HEK293T (cell line): ENCODE measurements at regions not wholly inside any gene's neighbourhood (a gene's known extent, or its start where the extent isn't known, plus 50 kb on each side); places are given as distances from the start of the nearest gene placed in this dataset.

Experiments used
- ELF4 ChIP-seq: fragments of 450-650 bp; IDR thresholded peaks from 2 replicates; pipeline ENCODE4 v1.6.1; 2017; ENCODE audit warnings: antibody characterized with exemption
- L3MBTL2 ChIP-seq: fragments of 450-650 bp; conservative IDR thresholded peaks from 2 replicates; pipeline ENCODE4 v1.6.1; 2016; ENCODE audit warnings: mild to moderate bottlenecking
- LEF1 ChIP-seq: fragments of 450-650 bp; IDR thresholded peaks from 2 replicates; pipeline ENCODE4 v1.6.1; 2017; ENCODE audit warnings: mild to moderate bottlenecking, borderline replicate concordance
- SP1 ChIP-seq: fragments of 450-650 bp; IDR thresholded peaks from 2 replicates; pipeline ENCODE4 v1.6.1; 2017
- SUZ12 ChIP-seq: fragments of 450-650 bp; IDR thresholded peaks from 2 replicates; pipeline ENCODE4 v1.6.1; 2016; ENCODE audit warnings: mild to moderate bottlenecking
- TARDBP ChIP-seq: fragments of 450-650 bp; IDR thresholded peaks from 2 replicates; pipeline ENCODE4 v1.6.1; 2016

DNA sequence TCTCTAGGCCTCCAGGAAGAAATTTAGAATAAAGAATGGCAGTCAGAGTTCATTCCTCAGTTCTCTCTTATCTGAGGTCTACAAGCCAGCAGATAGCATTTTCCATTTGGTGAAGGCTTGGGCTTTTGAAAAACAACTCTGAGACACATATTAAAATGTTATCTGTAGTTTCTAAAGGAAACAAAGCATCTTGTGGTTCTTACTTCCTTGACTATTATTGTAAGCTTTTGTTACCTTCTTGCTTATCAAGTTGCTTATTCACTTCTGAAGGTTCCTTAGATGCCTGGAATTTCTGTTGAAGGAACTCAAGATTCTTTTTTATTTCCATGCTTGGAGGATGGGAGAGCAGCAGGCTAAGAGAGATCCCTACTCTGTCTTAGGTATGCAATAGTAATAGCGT is 79.2 kb upstream of the MRPS30 start:
- TF ChIP-seq LEF1 (no peak), SP1 (no peak), SUZ12 (no peak), ELF4 (no peak), L3MBTL2 (no peak), TARDBP (no peak)
